Stomach (tissue), 8 donors: ENCODE measurements at regions not wholly inside any gene's neighbourhood (a gene's known extent, or its start where the extent isn't known, plus 50 kb on each side); places are given as distances from the start of the nearest gene placed in this dataset.
A peak's percentile ranks its signal among the peaks of the same experiment; 100 is the strongest.

Experiments
- DNase-seq, 2 donors: peaks; one replicate each; pipeline versions ENCODE4 v3.0.0 to v3.0.0-alpha.2; 2013 to 2019
- H3K27ac ChIP-seq, 5 donors: fragments of 200-600 bp in 4 of 5; sonication (generic) in 4 of 5; one replicate each; pipeline ENCODE4 v1.5.1; 2013 to 2019; ENCODE audit warnings: mild to moderate bottlenecking in 1 of 5, moderate library complexity in 1 of 5
- H3K27me3 ChIP-seq, 3 donors: fragments of 200-600 bp; sonication (generic); one replicate each; pipeline ENCODE4 v1.5.1; 2017 to 2019; ENCODE audit warnings: mixed run types in 1 of 3
- H3K36me3 ChIP-seq, 4 donors: fragments of 200-600 bp; sonication (generic); 1 replicate in 3 of 4; 2 replicates in 1 of 4; pipeline ENCODE4 v1.5.1; 2016 to 2019
- H3K4me1 ChIP-seq, 4 donors: fragments of 200-600 bp; sonication (generic); one replicate each; pipeline ENCODE4 v1.5.1; 2016 to 2019
- H3K4me3 ChIP-seq, 4 donors: fragments of 200-600 bp; sonication (generic) in 3 of 4; one replicate each; pipeline ENCODE4 v1.5.1; 2016 to 2019; ENCODE audit warnings: mild to moderate bottlenecking in 1 of 4
- H3K9me3 ChIP-seq, 4 donors: fragments of 200-600 bp; sonication (generic); one replicate each; pipeline ENCODE4 v1.5.1; 2016 to 2019
- EP300 ChIP-seq: sonication (generic); formaldehyde crosslinking; IDR thresholded peaks from one replicate; pipeline ENCODE4 v1.6.1; 2017; ENCODE audit warnings: antibody characterized with exemption
- POLR2A ChIP-seq, 4 donors: fragments of 450-650 bp; IDR thresholded peaks; one replicate each; pipeline ENCODE4 v1.6.1; 2016; ENCODE audit warnings: antibody characterized with exemption in 4 of 4, control low read depth in 2 of 4, mild to moderate bottlenecking in 1 of 4, moderate library complexity in 1 of 4
- POLR2AphosphoS5 ChIP-seq, 3 donors: sonication (generic); formaldehyde crosslinking; IDR thresholded peaks; one replicate each; pipeline ENCODE4 v1.6.1; 2016; ENCODE audit warnings: antibody characterized with exemption in 3 of 3
- WGBS, 5 donors: extraction: QIAGEN DNeasy Blood & Tissue Kit in 3 of 5; methylation state at CpG; one replicate each; pipeline versions ENCODE4 v1.1.5 to v1.1.7; 2013 to 2018; 5-methylcytosine and 5-hydroxymethylcytosine counted together
- intact Hi-C: fragments of 100-400 bp; cut with DNase I; formaldehyde crosslinking; loops from one replicate; pipeline ENCODE4 v1.15.1; 2023; ENCODE audit warnings: low total_unique reads
- TF ChIP-seq, protein P1 (sequence below), 7 experiments: fragments of 450-650 bp in 4 of 7; fragments of 200-600 bp in 3 of 7; sonication (generic) in 3 of 7; IDR thresholded peaks; one replicate each; pipeline ENCODE4 v1.5.1; 2016 to 2019; ENCODE audit warnings: antibody characterized with exemption in 7 of 7, control low read depth in 2 of 7, mild to moderate bottlenecking in 1 of 7
- donor health status: healthy with polysubstance abuse.
- donor health status: Bipolar disorder and iron deficiency.
- donor health status: healthy.

DNA sequence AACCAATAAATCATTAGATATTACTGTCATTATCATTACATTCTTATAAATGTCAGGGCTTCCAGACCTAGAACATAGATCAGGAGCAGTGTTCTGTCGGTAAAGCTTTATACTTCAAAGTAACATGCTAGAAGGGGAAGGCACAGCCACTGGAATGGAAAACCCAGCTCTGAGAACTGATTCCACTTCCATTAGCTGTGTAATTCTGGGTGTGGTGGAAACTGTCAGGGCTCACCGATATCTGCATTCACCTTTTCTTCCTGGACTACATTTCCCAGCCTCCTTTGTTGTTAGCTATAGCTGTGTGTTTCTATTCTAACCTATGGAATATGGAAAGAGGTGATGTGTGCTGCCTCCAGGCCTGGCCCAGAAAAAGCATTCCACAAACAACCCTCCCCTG lies 585.8 kb downstream of the BUD13 start:
- intact Hi-C loops, result no loop called here
- 34 to 66% (median 54%) methylated on average over 2 of the region's 2 CpGs for WGBS, 5 donors
- Histone ChIP-seq H3K4me3 (no peak overlapping the region), H3K9me3 (no peaks in the 10 kb centered on the region), H3K36me3 (no peaks in the 10 kb centered on the region), H3K4me1 (no peaks in the 10 kb centered on the region), H3K27me3 (no peaks in the 10 kb centered on the region), H3K27ac (no peak overlapping the region)
- no peak for TF ChIP-seq EP300
- no peak for TF ChIP-seq POLR2AphosphoS5 (IDR thresholded peaks at IDR 0.05)
- TF ChIP-seq, protein P1, sequence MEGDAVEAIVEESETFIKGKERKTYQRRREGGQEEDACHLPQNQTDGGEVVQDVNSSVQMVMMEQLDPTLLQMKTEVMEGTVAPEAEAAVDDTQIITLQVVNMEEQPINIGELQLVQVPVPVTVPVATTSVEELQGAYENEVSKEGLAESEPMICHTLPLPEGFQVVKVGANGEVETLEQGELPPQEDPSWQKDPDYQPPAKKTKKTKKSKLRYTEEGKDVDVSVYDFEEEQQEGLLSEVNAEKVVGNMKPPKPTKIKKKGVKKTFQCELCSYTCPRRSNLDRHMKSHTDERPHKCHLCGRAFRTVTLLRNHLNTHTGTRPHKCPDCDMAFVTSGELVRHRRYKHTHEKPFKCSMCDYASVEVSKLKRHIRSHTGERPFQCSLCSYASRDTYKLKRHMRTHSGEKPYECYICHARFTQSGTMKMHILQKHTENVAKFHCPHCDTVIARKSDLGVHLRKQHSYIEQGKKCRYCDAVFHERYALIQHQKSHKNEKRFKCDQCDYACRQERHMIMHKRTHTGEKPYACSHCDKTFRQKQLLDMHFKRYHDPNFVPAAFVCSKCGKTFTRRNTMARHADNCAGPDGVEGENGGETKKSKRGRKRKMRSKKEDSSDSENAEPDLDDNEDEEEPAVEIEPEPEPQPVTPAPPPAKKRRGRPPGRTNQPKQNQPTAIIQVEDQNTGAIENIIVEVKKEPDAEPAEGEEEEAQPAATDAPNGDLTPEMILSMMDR (IDR thresholded peaks at IDR 0.05), result no peak
- no peak for TF ChIP-seq POLR2A (IDR thresholded peaks at IDR 0.05)
- no peak for DNase-seq

DNA sequence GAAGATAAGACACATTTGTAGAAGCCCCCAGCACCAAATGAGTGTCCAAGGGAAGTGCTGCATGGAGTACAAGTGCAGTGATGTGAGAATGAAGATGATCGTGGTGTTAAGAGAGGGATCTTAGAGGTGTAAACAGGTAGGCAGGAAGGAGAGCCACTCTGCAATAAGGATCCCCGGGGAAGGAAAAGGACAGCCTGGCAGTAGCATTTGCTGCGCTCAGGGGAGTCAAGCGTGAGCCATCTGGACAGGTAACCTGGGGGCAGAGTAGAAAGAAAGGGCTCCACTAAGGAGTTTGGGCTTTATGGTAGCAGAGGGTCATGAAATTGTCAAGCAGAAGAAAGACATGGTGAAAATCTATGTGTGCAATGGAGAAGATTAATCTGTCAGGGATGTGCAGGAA lies 587.2 kb downstream of the BUD13 start:
- TF ChIP-seq EP300, result no peak
- 77 to 93% (median 87%) methylated on average over 4 of the region's 4 CpGs for WGBS, 5 donors
- Histone ChIP-seq H3K27ac (no peak overlapping the region), H3K36me3 (no peaks in the 10 kb centered on the region), H3K27me3 (no peaks in the 10 kb centered on the region), H3K4me3 (no peak overlapping the region), H3K4me1 (peaks cover 0 to 7% (median 3%) of the 10 kb centered on the region in 4 donors), H3K9me3 (no peaks in the 10 kb centered on the region)
- intact Hi-C loops, result no loop called here
- no peak for DNase-seq

DNA sequence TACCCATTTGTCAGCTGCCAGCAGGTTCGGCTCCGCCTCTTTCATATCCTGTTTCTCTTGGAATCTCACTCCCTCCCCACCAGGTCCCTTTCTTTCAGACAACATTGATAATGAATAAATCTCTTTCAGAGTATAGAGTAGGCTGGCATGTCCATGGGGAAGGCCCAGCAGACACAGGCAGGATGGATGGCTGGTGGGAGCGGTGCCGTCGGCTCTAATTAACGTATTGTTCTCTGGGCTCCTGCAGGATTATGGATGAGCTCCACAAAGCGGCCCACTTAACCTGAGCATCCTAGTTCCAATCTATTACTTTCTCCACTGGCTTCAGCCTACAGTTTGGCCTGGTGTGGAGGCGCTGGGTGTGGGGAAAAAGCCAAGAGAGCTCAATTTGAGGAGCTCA lies 588.0 kb downstream of the BUD13 start:
- TF ChIP-seq POLR2AphosphoS5 (IDR thresholded peaks at IDR 0.05), result no peak
- peaks cover 0 to 10% (median 4%) of the 10 kb centered on the region in 4 donors for H3K4me1 ChIP-seq
- DNase-seq, result no peak
- H3K27me3 ChIP-seq, result no peaks in the 10 kb centered on the region
- intact Hi-C loops, result no loop called here
- WGBS, 5 donors, result 86 to 95% (median 94%) methylated on average over 8 of the region's 8 CpGs
- no peaks in the 10 kb centered on the region for H3K9me3 ChIP-seq
- no peaks in the 10 kb centered on the region for H3K36me3 ChIP-seq
- no peak overlapping the region for H3K4me3 ChIP-seq
- H3K27ac ChIP-seq, result no peak overlapping the region

DNA sequence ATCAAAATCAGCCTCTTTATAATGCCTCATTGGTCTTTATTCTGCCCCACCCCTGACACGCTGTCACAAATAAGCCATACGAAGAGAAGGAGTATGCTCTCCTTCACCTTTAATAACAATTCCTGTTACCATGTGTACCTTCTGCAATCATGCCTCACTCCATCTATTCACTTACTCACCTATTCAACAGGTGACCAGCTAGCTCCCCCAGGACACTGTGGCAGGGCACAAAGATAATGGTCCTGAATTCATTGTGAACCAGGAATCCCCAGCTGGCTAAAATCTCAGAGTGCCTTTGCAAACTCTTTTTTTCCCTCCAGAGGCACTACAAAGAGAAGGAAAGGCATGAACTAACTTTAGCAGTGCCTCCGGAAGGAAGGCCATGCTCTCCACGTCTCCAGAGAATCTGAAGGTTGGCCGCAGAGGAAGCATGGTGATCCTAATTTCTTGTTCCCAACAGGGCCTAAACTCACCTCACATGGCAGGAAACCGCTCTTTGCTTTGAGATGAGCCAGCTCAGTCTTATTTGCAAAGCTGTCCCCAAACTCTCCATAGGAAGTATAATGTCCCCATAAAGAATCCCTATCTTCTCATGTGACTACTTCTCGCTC lies 590.3 kb downstream of the BUD13 start:
- TF ChIP-seq, protein P1 (IDR thresholded peaks at IDR 0.05), result no peak
- no peak for TF ChIP-seq POLR2AphosphoS5 (IDR thresholded peaks at IDR 0.05)
- TF ChIP-seq EP300, result no peak
- TF ChIP-seq POLR2A (IDR thresholded peaks at IDR 0.05), result no peak
- intact Hi-C loops, result no loop called here
- WGBS, 5 donors, result 78 to 91% (median 83%) methylated on average over 7 of the region's 7 CpGs
- peaks cover 0 to 2% (median 0%) of the 10 kb centered on the region in 3 donors for H3K27me3 ChIP-seq
- H3K4me1 ChIP-seq, result peaks cover 0 to 10% (median 4%) of the 10 kb centered on the region in 4 donors
- H3K4me3 ChIP-seq, result no peak overlapping the region
- no peaks in the 10 kb centered on the region for H3K36me3 ChIP-seq
- H3K27ac ChIP-seq, result peak overlapping the region in 1 of 5 donors; percentile 4
- no peak for DNase-seq
- H3K9me3 ChIP-seq, result no peaks in the 10 kb centered on the region

DNA sequence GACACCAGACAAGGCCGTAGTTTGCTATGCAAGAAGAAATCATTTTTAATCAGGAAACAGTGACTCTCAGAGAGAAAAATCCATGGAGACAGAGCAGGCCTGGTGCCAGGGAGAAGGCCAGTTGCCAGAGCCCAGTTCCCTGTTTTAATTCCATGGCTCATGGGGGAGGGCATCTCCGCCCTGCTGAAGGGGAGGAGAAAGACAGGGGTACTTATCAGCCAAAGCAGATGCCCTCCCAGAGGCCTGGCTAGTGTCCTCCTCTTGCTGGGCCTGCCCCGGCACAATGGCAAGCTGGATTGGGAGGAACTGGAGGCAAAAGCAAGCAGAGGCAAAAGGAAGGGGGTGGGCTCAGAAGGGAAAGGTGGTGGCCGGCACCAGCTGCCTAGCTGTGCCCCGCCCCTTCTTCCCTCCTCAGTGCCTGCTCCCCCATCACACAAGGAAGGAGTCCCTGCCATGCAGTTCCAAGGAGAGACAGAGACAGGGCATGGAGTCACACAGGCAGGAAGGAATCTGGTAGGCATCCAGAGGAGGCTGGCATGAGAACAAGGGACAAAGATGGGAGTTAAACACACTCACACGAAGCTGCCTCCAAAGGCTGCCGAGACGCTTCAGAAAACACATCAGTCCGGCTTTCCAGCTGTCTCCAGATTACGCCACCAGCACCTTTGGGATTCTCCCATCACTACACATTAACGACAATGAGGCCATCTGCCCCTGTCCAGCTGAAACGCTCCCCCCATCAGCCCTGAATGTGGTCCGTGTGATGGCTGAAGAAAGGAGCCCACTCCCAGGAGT lies 591.8 kb downstream of the BUD13 start:
- Histone ChIP-seq H3K4me1 (peaks cover 0 to 10% (median 4%) of the 10 kb centered on the region in 4 donors), H3K27ac (no peak overlapping the region), H3K9me3 (no peaks in the 10 kb centered on the region), H3K4me3 (no peak overlapping the region), H3K27me3 (peaks cover 0 to 4% (median 0%) of the 10 kb centered on the region in 3 donors), H3K36me3 (no peaks in the 10 kb centered on the region)
- intact Hi-C loops, result no loop called here
- TF ChIP-seq, protein P1 (IDR thresholded peaks at IDR 0.05), result no peak
- TF ChIP-seq POLR2A (IDR thresholded peaks at IDR 0.05), result no peak
- no peak for TF ChIP-seq POLR2AphosphoS5 (IDR thresholded peaks at IDR 0.05)
- TF ChIP-seq EP300, result no peak
- peak in 1 of 2 donors; percentile 62 for DNase-seq
- 68 to 76% (median 71%) methylated on average over 12 to 13 of the region's 13 CpGs for WGBS, 5 donors
